ENCODE measurements at regions not wholly inside any gene's neighbourhood (a gene's known extent, or its start where the extent isn't known, plus 50 kb on each side); places are given as distances from the start of the nearest gene placed in this dataset.
"Not testable (repeated sequence)": the region's sequence is repeated elsewhere in the genome, so short reads cannot be mapped to it uniquely, and the experiment has no call there.

DNA sequence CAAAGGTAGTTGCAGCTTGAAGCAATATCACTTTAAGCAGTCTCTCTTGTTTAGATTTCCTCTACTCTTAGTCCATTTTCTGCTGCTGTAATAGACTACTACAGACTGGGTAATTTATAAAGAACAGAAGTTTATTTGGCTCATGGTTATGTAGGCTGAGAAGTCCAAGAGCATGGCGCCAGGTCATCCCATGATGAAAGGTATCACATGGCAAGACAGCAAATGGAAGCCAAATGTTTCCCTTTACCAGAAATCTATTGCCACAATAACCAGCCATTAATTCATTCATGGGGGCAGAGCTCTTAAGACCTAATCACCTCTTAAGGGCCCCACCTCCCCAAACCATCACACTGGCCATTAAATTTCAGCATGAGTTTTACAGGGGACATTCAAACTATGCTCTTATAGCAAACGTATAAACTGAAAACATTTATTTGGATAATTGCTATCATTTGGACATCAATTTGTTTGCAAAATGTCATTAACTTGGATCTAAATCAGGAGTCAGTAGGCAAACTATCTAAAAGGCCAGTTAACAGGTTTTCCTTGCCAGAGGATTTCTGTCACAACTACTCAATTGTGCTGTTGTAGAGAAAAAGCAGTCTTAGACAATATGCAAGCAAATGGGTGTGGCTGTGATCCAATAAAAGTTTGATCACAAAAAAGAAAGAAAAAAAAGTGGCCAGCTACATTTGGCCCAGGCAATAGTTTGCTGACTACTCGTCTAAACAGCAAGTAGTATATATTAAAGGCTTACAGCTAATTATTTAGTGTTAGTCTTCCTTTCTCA is 75.7 kb upstream of the GUCY1A1 start:
- DNase-seq = no peak

DNA sequence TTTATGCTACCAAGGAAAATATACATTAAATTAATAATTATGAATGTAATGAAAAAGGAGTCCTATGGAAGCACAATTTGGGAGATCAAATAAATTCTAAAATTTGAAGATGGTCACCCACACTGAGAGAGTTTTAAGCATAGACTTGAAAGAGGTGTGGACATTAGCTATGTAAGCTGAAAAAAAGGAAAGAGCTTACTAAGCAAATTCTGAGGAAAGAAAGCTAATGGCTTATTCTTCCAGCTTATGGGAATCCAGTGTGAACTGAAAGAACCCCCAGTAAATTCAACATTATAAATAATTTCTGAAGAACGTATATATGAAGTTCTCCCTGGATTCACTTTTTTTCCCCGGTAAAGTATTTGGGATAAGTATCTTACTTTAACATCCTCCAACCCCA is 78.2 kb upstream of the GUCY1A1 start:
- no peak for DNase-seq

DNA sequence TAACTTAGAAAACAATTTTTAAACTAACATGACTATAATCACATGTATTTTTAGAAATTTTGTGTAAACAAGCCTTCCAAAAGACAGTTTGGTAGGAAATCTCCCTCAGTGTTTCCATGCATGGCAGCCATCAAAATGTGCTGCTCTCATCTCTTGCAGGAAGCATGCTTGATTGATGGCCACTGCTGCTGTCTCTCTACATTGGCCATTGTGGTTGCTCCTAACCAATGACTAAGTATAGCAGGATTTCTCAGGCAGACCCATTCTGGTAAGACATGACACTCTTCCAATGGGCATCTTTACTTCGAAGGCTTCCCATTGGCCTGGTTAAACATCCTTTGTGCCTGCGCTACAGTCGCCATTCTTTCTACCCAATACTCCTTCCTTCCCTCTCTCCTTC is 78.9 kb upstream of the GUCY1A1 start:
- DNase-seq = no peak

DNA sequence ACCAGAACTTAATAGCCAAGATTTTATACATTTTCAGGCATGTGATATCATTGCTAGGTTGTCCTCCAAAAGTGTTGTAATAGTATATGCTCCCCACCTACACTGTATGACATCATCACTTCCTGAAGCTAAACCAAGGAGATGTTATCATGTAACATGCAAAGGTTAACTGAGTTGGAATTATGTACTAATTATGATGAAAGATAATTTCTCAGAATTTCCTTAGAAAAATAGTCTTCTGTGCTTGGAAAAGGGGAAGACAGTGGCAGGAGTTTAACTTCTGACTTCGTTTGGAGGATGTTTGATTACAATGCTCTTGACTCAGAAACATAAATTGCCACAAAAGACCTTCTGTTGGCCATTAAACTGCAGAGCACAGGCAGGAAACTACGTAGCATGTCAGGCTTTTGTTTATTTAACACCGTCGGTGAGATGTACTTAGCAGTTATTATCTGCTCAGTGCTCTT is 83.6 kb upstream of the GUCY1A1 start:
- peak; percentile 98 for DNase-seq

DNA sequence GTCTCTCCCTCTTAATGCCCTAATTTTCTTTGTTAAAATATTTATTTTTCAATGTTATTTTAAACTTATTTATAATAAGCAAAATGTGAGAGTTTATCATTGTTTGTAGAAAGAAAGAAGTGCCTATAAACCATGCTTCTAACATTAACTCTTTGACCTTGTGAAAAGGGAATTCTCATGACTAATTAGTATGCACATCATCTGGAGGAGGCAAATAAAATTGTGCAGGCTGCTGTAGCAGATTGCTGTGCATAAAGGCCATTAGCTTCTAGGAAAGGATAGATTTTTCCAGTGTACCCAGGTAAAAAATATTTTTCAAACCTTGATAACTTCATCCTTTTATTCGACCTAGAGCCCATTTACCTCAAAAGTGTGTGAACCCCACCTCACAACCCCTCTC is 84.6 kb upstream of the GUCY1A1 start:
- DNase-seq = no peak

DNA sequence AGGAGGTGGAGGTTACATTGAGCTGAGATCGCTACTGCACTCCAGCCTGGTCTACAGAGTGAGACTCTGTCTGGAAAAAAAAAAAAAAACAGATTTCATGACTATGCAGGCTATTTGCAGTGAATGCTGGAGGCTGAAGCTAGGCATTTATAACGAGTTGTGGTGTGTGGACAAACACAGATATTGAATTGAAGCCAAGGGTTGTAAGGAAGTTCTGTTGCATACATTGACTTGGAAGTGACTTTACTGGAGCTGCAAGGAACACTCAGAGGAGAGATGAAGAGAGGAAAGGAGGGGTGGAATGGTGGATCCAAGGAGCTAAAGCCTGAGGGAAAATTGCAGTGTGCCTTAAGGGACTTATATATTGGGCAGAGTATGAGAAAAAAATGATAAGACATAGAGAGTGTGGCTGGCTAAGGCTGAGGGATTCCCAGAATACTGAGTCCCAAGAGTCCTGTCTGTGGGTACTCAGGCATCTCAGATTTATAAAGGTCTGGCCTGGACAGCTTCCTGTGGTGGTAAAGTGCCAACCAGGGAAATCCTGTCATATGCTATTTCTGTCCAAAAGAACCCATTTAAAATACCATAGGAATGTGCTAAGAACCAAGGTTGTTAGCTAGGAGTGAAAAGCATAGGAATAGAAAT is 87.8 kb upstream of the GUCY1A1 start:
- DNase-seq = no peak

DNA sequence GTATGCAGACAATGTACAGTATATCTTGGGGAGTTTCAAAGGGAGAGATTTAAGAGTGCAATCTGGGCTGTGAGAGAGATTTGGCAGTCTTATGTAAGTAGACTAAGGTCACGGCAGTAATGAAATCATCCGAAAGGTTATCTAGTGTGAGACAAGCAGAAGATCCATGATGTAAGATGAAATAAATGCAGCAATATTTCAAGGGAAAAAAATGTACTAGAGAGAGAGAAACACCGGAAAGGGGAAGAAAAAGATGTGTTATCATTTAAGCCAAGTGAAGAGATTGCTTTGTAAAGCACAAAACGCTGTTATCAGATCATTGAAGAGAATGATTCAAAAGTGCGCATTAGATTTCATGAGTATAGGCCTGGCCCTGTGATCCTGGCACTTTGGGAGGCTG is 88.4 kb upstream of the GUCY1A1 start:
- no peak for DNase-seq

DNA sequence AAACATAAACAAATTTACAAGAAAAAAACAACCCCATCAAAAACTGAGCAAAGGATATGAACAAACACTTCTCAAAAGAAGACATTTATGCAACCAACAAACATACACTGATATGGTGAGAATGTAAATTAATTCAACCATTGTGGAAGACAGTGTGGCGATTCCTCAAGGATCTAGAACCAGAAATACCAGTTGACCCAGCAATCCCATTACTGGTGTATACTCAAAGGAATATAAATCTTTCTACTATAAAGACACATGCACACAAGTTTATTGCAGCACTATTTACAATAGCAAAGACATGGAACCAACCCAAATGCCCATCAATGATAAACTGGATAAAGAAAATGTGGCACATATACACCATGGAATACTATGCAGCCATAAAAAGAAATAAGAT is 92.3 kb upstream of the GUCY1A1 start:
- not testable (repeated sequence) for DNase-seq

DNA sequence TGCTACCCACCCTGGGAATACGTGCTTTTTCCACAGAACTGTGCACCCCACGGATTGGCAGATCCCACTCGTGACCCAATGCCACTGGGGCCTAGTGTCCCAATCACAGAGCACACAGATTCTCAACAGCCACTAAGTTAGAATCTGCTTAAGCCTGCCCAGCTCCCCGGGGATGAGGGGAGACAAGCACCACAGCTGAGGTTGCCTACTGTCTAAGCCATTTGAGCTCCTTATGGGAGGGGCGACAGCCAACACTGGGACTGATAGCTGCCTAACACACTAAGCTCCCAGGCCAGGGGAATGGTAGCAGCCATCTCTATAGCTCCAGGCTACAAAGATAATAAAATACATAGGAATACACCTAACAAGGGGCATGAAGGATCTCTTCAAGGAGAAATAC is 93.5 kb upstream of the GUCY1A1 start:
- no peak for DNase-seq

DNA sequence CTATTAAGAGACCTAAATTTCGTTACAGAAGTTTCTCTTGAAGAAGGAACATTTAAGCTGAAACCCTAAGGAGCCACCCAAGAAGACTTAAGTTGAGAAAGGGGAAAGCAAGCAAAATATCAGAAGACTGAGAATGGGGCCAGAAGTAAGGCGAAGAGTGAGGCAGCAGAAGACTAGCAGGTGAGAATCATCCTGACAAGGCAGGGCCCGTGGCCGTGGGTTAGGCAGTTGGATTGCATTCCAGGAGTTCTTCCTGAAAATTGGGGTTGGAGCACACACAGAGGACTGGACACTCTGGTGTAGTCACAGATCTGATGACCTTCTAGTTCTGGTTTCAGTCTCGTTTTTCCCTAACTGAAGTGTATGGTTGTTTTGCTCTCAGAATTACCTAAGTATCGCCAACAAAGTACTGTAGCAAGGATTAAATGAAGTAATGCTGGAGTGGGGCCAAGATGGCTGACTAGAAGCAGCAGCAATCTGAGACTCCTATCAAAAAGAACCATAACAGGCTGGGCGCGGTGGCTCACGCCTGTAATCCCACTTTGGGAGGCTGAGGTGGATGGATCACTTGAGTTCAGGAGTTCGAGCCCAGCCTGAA is 94.4 kb upstream of the GUCY1A1 start:
- DNase-seq = peak; percentile 20

DNA sequence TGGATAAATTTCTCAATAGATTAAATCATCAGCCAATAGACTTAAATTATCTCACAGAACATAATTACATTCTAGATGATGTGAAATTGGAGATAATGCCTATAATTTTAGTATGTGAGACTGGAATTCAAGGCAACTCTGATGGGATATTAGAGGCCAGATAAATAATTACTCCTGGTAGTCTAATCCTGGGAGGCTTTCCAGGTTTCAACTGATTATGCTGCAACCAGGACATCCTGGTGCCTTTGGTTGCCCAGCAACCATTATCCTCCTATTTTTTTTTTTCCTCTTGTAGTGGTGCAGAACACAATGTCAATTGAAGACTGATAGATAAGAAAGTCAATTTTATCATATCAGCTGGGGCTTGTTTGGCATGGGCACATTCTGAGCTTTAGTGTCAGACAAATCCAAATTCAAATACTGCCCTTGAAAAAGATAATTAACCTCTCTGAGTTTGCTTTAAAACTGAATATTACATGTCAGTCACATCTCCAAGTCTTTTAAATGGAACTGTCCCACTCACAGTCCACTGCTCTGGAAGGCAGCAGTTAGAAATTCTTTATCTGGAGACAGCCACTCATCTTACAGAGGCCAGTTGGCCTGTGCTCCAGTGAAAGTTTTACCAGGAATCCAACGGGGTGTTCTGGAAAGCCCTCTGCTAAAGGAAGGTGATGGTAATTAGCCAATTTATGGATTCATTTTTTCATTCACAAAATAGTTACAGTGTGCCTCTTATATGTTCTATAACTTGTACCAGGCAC is 95.3 kb upstream of the GUCY1A1 start:
- no peak for DNase-seq

DNA sequence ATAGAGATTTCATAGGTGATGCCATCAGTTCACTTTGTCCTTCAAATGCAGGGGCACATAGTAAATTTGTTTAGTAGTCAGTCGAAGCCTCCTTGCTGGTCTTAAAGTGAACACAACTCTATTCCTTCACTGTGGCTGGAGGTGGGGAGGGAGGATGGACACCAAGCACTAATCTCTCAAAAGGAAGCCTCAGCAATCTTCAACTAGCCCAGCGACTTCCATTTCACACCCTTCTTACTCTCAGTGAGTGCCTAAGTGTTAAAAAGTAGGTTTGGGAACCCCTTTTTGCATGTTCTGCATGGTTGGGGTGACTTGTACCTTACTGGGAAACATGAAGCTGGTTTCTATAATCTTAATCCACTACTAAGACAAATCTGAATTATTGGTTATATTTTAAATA is 96.0 kb upstream of the GUCY1A1 start:
- no peak for DNase-seq

DNA sequence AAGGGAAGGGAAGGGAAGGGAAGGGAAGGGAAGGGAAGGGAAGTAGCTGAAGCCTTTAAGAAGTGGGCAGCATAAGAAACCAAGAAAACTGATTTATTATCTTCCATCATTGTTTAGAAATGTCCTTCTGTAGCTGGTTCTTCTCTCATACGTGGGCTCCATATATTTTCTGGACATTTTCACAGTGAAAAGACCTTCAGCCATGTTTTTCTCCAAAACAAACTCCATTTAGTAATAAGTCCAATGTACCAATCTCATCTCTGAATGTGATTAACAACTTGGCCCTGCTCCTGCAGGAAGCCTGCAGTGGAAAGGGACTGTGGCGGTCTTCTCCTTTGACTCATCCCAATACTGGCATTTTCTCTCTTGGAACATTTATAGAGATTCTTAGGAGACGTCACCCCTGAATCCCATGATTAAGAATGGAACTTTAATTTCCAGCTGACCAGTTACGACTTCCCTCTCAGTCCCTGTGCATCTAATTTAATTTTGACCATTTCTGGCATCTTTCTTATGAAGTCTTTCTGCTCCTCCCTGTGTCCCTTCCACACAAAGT is 96.6 kb upstream of the GUCY1A1 start:
- no peak for DNase-seq

DNA sequence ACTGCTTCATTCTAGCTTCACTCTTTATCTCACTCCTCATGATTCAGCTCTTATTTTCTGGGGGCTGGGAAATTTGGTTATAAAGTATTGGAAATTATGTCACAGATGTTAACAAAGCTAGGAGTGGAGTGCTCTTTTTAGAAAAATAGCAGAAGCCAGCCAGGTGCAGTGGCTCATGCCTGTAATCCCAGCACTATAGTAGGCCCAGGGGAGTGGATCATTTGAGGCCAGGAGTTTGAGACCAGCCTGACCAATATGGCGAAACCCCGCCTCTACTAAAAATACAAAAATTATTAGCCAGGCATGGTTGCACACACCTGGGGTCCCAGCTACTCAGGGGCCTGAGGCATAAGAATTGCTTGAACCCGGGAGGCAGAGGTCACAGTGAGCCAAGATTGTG is 97.2 kb upstream of the GUCY1A1 start:
- DNase-seq = no peak

DNA sequence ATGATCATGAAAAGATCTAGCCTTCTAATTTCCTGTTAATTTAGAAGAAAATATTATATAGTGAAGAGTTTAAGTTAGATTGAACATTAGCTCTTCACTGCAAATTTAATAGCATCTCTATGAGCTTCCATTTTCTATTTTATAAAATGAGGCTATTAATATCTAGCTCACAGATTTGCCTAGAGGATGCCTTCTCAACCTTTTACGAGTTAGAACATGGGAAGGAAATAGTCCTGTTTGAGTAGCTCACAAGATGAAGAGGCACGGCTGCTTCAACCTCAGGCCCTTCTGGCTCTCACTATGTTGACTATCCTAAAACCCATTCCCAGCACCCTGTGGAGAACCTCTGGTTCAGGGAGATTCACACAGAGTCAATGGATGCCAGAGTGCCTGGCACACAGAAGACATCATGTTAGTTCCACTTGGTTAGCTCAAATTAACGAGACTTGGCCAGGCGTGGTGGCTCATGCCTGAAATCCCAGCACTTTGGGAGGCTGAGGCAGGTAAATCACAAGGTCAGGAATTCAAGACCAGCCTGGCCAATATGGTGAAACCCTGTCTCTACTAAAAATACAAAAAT is 97.9 kb upstream of the GUCY1A1 start:
- no peak for DNase-seq

DNA sequence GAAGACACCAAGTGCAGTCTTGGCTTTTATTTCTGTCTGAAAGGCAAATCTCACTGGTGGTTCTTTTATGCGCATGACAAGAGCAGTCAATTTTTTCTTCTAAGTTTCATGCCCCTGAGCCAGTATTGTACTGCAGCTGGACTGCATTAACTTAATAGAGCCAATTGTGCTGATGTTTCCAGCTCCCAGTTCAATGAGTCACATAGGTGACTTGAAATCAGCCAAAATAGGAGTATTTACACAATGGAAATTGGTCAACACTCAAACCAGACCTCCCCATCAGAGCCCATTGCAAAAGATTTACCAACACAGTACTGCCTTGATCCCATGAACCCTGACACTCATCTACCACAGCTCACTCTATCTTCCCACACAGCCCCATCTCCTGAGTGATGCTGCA is 100.3 kb upstream of the GUCY1A1 start:
- DNase-seq = no peak

DNA sequence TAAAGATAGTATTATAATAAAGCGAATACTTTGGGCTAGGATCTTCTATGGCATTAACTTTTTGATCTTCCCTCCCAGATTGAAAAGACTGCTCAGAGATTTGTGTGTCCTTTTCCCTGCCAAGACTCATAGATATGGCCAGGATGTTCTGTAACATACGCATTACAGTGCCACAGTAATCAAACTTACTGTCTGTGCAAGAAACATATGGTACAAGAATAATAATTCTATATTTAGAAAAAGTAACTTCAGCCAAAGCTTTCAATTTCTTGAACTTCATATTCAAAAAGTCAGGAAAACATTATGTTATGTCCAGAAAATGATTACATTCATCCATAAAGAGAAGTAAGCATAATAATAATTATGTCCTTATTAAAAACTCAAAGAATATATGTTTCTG is 100.9 kb upstream of the GUCY1A1 start:
- DNase-seq = no peak

DNA sequence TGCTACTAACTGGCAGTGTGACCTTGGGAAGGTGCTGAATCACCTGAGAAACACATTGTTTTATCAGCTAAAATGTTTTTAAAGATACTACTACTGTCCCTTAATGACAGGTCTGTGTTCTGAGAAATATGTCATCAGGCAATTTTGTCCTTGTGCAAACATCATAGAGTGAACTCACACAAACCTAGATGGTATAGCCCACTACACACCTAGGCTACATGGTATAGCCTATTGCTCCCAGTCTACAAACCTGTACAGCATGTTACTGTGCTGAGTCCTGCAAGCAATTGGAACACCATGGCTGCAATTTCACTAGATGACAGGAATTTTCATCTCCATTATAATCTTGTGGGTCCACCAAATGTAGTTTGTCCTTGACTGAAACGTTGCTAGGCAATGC is 101.3 kb upstream of the GUCY1A1 start:
- DNase-seq = no peak

DNA sequence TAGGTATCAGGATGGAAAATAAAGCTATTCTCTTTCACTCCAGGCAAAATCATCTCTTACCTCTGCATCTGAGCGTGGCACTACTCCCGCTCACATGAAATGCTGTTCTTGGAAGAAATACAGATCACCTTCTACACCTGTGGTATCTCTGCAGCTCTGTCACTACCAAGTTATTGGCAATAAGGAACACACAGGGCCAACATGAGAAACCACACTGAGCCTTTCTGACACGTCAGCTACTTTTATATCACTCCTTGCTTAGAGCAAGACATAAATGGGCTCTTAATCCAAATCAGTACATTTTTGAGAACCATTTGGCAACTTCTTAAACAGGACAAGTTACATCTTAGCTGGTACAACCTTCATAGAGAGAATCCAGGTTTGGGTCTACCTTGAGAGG is 101.8 kb upstream of the GUCY1A1 start:
- DNase-seq = no peak

DNA sequence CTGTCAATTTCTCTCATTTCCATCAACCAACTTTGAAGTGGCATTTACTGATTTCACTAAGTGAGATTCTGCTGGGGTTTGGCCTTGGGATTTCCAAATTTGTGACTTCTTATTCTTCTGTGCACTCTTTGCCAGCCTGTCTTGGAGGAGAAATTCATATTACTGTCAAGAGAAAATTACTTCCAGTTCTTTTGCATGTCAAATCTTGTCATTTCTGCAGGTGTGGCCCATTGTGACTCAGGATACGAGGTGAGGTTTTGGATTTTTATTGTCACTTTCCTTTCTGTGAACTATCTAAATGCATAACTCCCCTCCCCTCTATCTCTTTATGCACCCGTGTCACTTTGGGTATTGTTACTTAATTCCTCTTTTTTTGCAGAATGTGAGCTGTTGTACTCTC is 102.6 kb upstream of the GUCY1A1 start:
- DNase-seq = no peak

DNA sequence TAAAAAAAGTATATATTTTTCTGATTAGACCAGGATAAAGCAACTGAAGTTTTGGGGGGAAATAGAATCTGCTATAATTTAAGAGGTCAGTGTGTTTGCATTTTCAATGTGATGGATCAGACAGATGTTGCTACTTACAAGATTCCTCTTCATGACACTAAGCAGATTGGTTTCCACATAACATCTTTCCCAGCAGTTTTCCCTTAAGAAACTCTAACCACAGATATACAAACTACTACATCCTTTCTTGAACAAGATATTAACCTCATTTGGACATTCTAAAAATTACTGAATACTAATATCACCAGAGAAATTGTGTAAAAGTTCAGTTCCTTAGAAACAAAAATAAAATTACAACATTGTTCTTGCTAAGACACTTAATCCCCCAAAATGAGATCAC is 106.7 kb upstream of the GUCY1A1 start:
- DNase-seq = peak; percentile 40

DNA sequence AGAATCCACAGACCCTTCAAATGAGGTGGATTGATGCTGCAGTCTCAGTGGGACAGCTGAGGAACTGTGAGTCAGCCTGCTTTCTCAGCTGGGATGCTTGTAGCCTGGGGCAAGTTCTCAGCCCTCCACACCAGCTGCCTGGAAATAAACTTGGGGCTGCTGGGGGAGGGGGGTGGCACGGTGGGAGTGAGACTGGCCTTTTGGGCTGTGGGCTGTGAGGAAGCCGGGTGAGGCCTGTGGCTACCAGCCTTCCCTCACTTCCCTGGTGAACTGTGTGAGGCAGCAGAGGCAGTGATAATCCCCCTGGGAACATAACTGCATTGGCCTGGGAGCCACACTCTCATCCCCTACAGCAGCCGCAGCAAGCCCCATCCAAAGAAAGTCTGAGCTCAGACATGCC is 114.5 kb upstream of the GUCY1A1 start:
- DNase-seq = no peak

DNA sequence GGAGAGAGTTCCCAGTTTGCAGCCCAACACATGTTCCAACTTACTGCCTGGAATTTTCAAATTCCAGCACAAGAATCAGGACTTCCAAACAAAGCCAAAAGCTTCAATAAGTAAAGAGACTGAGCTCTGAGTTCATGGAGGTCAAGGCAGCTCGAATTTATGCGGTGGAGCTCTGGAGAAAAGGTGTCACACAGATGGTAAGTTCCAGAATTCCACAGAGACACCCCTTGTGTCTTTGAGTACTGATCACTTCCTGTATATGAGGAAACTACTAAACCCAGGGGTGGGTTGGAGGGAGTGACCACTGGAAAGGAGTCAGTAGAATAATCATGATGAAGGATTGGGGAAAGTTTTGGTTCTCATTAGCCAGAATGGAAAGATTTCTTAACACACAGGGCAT is 118.5 kb upstream of the GUCY1A1 start:
- no peak for DNase-seq
